Neuron (in vitro differentiated cells): ENCODE measurements at regions not wholly inside any gene's neighbourhood (a gene's known extent, or its start where the extent isn't known, plus 50 kb on each side); places are given as distances from the start of the nearest gene placed in this dataset.

Experiments used
- H2AFZ ChIP-seq: one replicate; pipeline ENCODE4 v1.6.1; 2013; ENCODE audit warnings: low read depth, mild to moderate bottlenecking, inconsistent platforms, low read length, moderate library complexity
- H3K27me3 ChIP-seq: one replicate; pipeline ENCODE4 v1.6.1; 2013; ENCODE audit warnings: low read length; ENCODE audit not compliant: insufficient read depth
- H3K36me3 ChIP-seq: one replicate; pipeline ENCODE4 v1.6.1; 2013; ENCODE audit warnings: low read length; ENCODE audit not compliant: insufficient read depth
- H3K4me1 ChIP-seq: one replicate; pipeline ENCODE4 v1.6.1; 2013; ENCODE audit warnings: low read length; ENCODE audit not compliant: insufficient read depth
- H3K4me3 ChIP-seq: 2 replicates; pipeline ENCODE4 v1.5.1; 2013; ENCODE audit warnings: mild to moderate bottlenecking, low read length, moderate library complexity
- H3K9me3 ChIP-seq: one replicate; pipeline ENCODE4 v1.6.1; 2013; ENCODE audit warnings: low read length

DNA sequence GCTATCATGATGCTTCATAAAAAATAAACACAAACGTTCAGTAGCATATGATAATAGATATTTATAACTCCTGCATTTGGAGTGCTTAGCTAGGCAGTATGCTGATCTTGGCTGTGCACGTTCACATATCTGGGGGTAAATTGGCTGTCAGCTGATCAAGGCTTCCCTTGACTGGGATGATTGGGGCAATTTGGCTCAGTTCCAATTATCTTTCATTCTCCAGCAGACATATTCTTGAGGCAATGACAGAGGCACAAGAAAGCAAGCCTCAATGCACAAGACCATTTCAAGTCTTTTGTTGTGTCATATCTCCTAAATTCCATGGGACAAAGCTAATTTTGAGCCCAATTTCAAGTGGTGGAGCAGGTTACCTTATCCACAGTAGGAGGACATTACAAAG lies 142.0 kb downstream of the DLEU7 start:
- no peaks in the 10 kb centered on the region for H3K4me1 ChIP-seq
- H3K9me3 ChIP-seq: peaks cover 1% of the 10 kb centered on the region
- H3K27me3 ChIP-seq: no peaks in the 10 kb centered on the region
- no peak overlapping the region for H2AFZ ChIP-seq
- no peaks in the 10 kb centered on the region for H3K36me3 ChIP-seq
- no peak overlapping the region for H3K4me3 ChIP-seq

DNA sequence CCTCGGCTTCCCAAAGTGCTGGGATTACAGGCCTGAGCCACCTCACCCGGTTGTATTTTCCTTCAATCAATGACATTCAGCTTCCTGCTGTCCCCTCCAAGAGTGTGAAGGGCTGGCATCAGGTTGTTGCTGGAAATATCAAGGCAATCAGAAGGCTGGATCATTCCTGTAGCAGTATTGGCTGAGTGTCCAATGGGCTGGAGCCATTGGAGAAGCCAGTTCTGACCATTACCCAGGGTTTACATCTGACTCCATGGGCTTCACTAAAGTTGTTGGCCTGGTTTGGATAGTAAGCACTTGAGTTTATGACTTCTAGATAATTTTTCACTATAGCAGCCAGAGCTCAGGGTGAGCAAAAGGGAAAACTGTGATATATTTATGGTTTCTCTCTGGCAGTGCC lies 137.0 kb downstream of the DLEU7 start:
- Histone ChIP-seq H3K9me3 (peaks cover 1% of the 10 kb centered on the region), H2AFZ (no peak overlapping the region), H3K4me1 (no peaks in the 10 kb centered on the region), H3K36me3 (no peaks in the 10 kb centered on the region), H3K27me3 (no peaks in the 10 kb centered on the region), H3K4me3 (no peak overlapping the region)

DNA sequence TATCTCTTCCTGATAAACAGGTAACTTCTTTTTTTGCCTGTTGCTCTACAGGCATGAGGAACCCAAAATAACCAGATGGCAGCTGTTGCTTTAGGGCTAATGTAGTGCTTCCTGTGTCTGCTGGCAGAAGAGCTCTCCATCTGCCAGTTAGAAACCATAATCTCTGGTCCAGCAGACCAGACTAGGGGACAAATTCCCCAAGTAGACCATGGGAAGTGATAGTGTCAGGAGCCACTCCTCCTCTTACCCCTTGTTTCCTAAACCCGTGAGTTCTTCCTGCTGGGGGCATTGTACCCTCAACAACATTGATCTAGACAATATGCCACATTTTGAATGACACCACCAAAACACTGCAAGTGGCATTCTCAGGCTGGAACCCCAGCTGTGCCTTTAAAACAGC lies 135.9 kb downstream of the DLEU7 start:
- Histone ChIP-seq H3K27me3 (no peaks in the 10 kb centered on the region), H3K9me3 (peaks cover 1% of the 10 kb centered on the region), H3K4me3 (no peak overlapping the region), H3K36me3 (no peaks in the 10 kb centered on the region), H2AFZ (no peak overlapping the region), H3K4me1 (no peaks in the 10 kb centered on the region)

DNA sequence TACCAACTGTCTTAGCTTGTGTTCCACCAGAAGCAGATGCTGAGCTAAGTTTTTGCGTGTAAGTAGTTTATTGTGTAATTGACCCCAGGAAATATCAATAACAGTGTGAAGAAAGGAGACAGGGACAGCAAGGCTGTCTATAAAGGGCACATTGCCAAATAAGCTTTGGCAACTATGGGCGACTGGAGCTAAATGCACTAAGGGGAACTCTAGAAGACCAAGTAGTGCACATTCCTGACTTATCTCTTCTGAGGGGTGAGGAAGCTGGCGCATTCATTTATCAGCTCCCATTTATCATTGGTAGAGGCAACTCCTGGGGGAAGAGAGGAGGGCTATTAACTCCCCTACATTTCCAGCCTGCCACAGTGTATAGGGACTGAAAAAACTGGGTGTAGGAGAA lies 135.0 kb downstream of the DLEU7 start:
- Histone ChIP-seq H3K9me3 (peaks cover 1% of the 10 kb centered on the region), H2AFZ (no peak overlapping the region), H3K4me3 (no peak overlapping the region), H3K4me1 (no peaks in the 10 kb centered on the region), H3K27me3 (no peaks in the 10 kb centered on the region), H3K36me3 (no peaks in the 10 kb centered on the region)

DNA sequence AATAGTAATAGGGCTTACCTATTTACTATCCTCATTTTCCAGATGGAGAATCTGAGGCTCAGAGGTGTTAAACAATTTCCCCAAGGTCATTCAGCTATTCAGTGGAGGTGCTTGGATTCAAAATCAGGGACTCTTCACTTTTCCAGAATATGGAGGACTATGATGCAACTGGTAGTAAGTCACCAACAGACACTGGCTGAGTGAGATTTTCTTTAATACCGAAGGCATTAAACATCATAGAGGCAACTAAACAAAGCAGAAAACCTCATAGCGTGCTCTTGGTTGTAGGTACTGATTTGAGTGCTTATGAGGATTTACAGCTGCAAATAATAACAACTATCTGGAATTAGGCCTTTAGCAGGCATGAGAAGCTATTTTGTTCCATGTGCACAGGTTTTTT lies 134.4 kb downstream of the DLEU7 start:
- Histone ChIP-seq H3K27me3 (no peaks in the 10 kb centered on the region), H3K9me3 (no peaks in the 10 kb centered on the region), H2AFZ (no peak overlapping the region), H3K36me3 (no peaks in the 10 kb centered on the region), H3K4me1 (no peaks in the 10 kb centered on the region), H3K4me3 (no peak overlapping the region)

DNA sequence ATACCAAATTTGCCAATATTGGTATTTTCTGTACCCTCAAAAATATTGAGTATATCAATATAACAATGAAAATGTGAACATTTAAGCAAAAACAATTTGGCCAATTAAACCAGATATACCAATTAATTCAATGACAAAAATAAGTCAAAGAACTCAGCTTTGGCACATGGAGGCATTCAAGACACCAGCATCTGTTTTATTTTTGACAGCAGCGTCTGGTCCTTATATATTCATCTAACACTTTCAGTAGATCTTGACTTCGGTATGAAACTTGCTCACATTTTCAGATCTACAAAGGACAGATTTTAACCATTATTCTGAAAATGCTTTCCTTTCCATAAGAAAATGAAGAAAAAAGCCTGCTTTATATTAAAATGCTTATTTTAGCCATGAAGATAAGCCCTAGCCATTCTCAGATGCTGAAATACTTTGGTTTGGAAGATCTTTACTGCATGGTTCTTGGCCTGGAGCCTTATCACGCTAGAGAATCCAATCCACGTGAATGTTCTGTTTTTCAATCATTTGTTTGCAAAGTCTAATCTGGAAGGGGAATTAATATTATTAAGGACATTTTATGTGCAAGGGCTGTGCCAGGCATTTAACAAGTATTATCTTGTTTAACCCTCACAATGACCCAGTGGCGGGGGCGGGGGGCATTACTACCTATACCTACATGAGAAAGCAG lies 132.2 kb downstream of the DLEU7 start:
- no peaks in the 10 kb centered on the region for H3K4me1 ChIP-seq
- no peak overlapping the region for H3K4me3 ChIP-seq
- H3K9me3 ChIP-seq: no peaks in the 10 kb centered on the region
- H3K36me3 ChIP-seq: no peaks in the 10 kb centered on the region
- no peak overlapping the region for H2AFZ ChIP-seq
- H3K27me3 ChIP-seq: no peaks in the 10 kb centered on the region

DNA sequence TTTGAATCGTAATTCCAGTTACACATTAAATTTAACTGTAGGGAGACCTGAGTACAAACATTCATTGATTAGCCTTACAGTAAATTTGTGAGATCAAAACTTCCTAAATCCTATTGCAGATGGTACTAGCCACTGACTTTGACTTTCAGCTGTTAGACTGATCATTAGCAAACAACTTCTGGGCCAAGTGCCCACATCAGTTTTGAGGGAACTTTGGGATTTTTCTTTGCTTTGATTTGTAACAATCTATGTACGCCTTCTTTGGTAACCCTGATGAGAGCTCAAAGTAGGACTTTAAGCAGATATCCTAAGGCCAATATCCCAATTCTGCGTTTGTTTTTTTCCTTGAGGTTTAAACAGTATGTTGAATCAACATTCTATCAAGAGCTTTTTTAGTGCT lies 131.5 kb downstream of the DLEU7 start:
- Histone ChIP-seq H3K36me3 (no peaks in the 10 kb centered on the region), H3K9me3 (no peaks in the 10 kb centered on the region), H3K4me3 (no peak overlapping the region), H3K4me1 (no peaks in the 10 kb centered on the region), H3K27me3 (no peaks in the 10 kb centered on the region), H2AFZ (no peak overlapping the region)

DNA sequence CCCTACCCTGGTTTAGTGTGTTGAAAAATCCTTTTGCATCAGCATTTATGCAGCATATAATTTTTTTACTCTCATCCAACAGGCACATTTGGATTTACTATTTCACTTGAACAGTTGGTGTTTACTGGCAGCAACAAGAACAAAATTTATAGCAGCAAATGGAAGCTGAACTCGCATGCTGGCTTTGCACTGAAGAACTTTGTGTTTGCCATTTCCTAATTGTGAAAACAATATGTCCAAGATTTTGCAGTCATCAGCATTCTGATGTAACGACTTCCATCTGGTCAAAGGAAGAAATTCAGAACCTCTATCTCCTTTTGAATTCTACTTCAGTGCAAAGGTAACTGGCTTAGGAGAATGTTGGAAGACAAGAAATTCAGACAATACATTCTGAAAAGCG lies 131.0 kb downstream of the DLEU7 start:
- Histone ChIP-seq H3K36me3 (no peaks in the 10 kb centered on the region), H2AFZ (no peak overlapping the region), H3K9me3 (no peaks in the 10 kb centered on the region), H3K4me1 (no peaks in the 10 kb centered on the region), H3K27me3 (no peaks in the 10 kb centered on the region), H3K4me3 (no peak overlapping the region)

DNA sequence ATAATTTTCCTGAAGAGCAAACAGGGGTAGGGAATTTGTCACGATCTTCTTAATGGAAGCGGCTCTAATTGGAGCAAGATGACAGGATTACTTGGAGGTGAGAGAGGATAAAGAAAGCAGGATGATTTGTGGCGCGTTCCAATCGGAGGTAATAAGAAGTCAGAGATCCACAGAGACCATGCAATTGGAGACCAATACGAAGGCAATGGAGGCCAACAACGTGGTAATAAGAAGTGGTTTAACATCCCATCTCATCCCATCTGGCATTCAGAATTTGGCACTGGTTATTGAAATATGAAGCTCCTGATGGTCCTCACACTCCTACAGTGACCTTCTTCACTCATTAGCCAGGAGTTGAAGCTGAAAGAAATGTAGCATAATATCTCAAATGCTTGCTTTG lies 130.6 kb downstream of the DLEU7 start:
- no peaks in the 10 kb centered on the region for H3K9me3 ChIP-seq
- no peaks in the 10 kb centered on the region for H3K36me3 ChIP-seq
- no peak overlapping the region for H2AFZ ChIP-seq
- no peaks in the 10 kb centered on the region for H3K4me1 ChIP-seq
- no peak overlapping the region for H3K4me3 ChIP-seq
- H3K27me3 ChIP-seq: no peaks in the 10 kb centered on the region

DNA sequence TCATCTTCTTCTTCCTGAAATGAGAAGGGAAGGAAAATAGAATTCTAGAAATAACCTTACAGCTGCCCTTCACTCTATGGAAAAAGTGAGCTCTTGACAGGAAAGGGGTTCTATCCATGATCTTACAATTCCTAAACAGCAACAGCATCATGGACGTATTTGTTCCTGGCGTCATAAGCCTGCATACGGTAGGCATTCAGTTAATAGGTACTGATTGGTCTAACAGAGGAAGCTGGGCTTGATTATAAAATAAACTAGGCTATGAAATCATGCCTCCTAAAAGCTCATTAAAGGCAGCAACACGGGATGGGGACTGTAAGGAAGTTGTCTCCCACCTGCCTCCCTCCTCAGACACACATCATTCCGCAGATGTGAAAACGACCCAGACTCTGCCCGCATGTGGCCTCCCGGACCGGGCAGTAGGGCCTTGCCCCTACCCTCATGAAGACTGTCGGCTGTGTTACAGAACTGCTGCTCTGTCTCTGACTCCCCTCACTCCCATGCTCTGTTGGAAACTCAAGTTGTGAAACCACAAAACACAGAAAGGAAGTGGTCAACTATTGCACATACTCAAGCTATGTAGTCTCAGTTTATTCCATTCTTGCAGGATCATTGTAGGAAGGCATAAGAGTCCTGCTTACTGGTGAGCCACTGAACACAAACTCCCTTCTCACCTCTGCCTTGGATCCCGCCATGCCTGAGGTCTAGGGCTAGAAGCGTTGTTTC lies 129.8 kb downstream of the DLEU7 start:
- Histone ChIP-seq H3K36me3 (no peaks in the 10 kb centered on the region), H3K27me3 (no peaks in the 10 kb centered on the region), H3K9me3 (no peaks in the 10 kb centered on the region), H3K4me1 (no peaks in the 10 kb centered on the region), H2AFZ (no peak overlapping the region), H3K4me3 (no peak overlapping the region)

DNA sequence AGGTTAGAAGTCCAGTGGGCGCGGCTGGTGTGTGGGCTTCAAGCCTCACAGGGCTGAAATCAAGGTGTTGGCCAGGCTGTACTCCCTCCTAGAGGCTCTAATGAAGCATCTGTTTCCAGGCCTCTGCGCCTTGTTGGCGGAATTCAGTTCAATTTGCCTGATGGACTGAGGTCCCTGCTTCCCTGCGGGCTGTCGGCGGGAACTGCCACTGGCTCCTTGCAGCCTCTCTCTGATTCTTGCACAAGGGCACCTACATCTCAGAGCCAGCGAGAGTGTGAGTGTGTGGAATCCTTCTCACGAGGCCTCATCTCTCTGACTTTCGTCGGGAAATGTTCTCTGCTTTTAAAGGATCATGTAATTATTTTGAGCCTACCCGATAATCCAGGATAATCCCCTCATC lies 128.6 kb downstream of the DLEU7 start:
- no peaks in the 10 kb centered on the region for H3K9me3 ChIP-seq
- no peak overlapping the region for H3K4me3 ChIP-seq
- H3K27me3 ChIP-seq: no peaks in the 10 kb centered on the region
- no peak overlapping the region for H2AFZ ChIP-seq
- H3K36me3 ChIP-seq: no peaks in the 10 kb centered on the region
- no peaks in the 10 kb centered on the region for H3K4me1 ChIP-seq

DNA sequence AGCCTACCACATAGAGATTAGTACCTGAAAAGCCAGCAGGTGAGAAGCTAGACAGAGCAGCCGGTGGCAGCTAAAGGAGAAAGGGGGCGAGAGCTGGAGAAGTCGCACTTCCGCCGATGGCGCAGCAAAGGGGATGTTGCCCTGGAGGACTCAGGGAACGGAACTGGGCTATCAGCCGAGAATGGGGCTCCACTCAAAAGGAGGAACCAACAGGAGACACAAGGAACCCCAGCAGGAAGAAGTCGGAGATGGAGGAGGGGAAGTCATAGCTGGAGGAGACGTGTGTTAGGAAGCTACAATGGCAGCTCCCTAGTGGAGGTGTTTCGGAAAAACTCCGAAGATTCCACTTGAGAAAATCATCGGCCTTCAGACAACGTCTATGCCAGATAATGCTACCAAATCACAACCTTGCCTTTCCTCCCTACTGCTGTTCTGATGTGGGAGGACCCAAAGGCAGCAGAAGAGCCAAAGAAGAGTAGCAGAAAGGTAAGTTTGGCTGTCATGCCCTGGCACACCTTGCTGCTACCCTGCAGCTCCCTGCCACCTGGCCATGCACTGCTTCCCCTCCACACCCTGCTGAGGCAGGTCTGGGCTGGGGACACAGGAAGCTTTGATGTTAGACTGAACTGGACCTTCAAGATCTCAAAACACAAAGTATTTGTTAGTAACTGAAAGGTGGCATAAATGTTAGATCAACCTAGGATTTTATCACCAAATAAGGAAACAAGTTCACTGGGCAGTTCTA lies 127.9 kb downstream of the DLEU7 start:
- no peaks in the 10 kb centered on the region for H3K4me1 ChIP-seq
- H2AFZ ChIP-seq: no peak overlapping the region
- H3K36me3 ChIP-seq: no peaks in the 10 kb centered on the region
- no peaks in the 10 kb centered on the region for H3K9me3 ChIP-seq
- H3K27me3 ChIP-seq: no peaks in the 10 kb centered on the region
- no peak overlapping the region for H3K4me3 ChIP-seq

DNA sequence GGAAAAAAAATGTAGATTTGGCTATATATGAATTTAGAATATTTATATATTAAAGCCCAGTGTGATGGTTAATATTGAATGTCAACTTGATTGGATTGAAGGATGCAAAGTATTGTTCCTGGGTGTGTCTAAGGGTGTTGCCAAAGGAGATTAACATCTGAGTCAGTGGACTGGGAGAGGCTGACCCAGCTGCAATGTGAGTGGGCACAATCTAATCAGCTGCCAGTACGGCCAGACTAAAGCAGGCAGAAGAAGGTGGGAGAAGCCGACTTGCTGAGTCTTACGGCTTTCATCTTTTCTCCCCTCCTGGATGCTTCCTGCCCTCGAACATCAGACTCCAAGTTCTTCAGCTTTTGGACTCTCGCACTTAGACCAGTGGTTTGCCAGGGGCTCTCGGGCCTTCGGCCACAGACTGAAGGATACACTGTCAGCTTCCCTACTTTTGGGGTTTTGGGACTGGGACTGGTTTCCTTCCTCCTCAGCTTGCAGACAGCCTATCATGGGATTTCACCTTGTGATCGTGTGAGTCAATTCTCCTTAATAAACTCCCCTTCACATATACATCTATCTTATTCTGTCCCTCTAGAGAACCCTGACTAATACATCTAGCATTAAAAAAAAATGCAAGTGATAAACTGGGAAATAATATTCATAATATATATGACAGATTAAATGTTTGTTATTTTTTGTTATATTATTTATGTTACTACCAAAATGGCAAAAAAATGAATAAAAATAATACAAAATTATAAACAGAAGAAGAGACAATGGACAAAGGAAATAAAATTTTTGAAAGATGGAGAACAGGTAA lies 122.4 kb downstream of the DLEU7 start:
- H2AFZ ChIP-seq: no peak overlapping the region
- H3K4me3 ChIP-seq: no peak overlapping the region
- H3K9me3 ChIP-seq: no peaks in the 10 kb centered on the region
- no peaks in the 10 kb centered on the region for H3K27me3 ChIP-seq
- H3K4me1 ChIP-seq: no peaks in the 10 kb centered on the region
- no peaks in the 10 kb centered on the region for H3K36me3 ChIP-seq
